Fibroblast of skin of scalp (primary cell): ENCODE measurements at regions not wholly inside any gene's neighbourhood (a gene's known extent, or its start where the extent isn't known, plus 50 kb on each side); places are given as distances from the start of the nearest gene placed in this dataset.

ENCODE experiments used
- DNase-seq: peaks from one replicate; pipeline ENCODE4 v3.0.0-alpha.2; 2013

DNA sequence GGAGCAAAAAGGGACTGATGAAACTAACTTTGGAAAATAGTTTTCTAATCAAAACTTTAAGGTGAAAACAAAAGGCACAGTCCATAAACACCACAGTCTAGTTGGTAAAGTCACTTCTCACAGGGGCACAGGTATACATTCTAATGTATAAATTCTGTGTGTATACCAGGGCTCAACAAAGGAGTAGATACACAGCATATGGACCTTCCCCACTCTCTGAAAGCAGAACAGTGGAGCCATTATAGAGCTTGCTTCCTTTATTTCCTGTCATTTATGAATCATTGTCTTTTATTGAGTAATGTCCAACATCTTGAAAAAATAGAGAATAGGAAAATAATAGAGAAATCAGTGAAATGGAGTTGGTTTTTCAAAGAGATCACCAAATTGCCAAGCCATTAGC is 746.5 kb upstream of the CHRM3 start:
- DNase-seq = no peak

DNA sequence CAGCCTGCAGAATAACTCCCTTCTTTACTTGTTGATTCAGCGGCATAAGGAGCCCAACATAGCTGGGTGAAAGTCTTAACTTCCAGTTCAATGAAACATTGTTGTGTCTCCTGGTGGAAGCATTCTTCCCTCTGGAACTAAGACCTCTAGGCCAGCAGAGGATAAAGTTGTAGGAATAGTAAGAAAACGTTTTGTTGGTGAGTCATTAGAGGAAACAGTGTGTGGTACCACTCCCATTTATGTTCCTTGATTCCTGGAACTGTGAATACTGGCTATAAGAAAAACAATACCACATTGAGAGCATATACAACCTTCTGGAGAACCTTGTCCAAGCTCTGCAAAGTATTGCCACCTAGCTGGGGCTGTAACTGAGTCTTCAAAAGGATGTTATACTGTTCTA is 737.4 kb upstream of the ZP4 start:
- DNase-seq = peak; percentile 34

DNA sequence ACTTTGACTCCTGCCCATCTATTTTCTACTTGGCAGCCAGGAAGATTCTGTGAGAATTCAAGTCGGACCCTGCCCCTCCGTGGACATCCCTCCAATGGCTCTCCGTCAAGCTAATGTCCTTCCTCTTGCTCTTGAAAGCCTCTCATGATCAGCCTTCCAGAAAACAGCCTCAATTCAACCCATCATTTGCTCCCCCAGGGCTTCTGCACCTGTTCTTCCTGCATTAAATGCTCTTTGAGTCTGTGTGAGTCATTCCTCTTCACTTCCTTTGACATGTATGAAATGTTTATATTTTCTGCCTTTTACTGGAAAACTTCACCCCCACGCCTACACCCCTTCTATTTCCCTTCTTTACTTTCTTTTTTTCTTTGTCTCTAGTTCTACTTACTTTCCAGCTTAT is 734.1 kb upstream of the ZP4 start:
- no peak for DNase-seq

DNA sequence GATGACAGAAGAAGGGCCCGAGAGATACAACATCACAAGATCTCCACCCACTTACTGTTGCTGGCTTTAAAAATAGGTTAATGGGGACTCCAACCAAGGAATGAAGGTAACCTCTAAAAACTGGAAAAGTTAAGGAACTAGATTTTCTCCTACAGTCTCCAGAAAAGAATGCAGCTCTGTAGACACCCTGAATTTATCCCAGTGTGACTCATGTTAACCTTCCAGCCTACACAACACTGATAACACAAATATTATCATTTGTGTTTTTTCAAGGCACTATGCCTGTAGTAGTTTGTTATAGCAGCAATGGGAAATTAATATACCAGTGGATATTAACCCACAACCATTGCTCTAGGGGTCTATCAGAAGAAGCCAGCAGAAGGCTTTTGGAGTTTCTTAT is 730.7 kb upstream of the ZP4 start:
- no peak for DNase-seq

DNA sequence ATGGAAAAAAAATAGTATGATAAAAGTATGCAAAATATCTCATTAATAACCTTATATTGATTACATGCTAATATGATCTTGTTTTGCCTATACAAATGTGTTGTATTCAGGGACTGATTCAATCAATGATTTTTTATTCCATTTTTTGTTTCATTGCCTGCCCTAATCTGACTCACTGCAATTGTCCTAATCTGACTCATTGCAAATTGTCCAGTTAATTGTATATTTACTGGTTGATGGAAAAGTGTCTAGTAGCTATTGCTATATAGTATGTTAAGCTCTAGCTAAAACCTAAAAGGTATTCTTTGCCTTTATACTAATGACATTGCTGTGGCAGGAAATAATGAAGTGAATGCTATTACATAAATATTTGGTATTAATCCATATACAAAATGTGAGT is 728.9 kb upstream of the ZP4 start:
- DNase-seq = no peak

DNA sequence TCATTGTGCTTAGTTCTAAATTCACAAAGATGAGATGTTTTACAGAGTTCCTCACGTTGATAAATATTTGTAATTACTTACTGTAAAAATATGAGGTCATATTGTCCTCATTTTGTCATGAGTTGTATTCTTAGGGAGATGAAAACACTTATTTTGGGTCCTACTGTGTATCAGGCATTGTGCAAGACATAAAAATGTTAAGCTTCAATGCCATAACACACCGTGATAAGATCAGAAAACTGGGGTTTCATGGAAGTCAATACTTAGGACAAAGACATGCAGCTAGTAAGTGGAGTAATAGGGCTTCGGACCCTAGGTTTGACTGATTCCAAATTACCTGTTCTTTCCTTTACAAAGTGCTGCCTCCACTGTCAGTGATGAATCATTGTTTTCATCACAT is 720.7 kb upstream of the ZP4 start:
- DNase-seq = no peak

DNA sequence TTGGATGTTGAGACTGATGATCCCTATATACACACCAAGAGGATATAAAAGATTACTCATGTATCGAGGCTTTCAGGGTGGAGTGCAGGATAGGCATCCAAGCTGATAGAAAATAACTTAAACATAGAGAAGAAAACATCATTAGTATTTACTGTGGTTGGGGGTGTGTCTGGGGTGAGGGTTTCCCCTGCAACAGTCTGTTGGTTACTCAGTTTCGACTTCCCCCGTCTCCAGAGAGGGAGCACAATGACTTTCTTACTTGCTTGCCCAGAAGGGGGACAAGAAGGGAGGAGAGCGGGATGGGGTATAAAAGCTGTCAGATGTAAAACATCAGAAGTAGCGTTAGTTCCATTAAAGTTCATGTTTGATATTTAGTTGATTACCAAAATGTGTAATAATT is 717.4 kb upstream of the ZP4 start:
- DNase-seq = no peak

DNA sequence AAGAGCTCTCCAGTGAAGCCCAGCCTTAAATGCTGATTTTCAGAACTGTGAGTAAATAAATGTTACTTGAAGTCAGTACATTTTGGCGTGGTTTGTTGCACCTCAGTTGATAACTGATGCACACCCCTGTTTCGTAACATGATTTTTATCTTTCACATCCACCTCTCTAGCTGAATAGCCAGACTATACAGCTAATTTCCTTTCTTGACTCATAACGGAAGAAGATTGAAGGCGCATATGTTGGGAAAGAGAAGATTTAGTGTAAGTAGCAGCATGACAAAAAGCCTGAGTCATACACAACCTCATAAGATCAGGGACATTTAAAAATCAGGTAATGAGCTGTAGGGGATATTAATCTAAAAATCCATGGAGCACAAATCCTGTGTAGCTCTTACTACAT is 716.2 kb upstream of the ZP4 start:
- DNase-seq = peak; percentile 6

DNA sequence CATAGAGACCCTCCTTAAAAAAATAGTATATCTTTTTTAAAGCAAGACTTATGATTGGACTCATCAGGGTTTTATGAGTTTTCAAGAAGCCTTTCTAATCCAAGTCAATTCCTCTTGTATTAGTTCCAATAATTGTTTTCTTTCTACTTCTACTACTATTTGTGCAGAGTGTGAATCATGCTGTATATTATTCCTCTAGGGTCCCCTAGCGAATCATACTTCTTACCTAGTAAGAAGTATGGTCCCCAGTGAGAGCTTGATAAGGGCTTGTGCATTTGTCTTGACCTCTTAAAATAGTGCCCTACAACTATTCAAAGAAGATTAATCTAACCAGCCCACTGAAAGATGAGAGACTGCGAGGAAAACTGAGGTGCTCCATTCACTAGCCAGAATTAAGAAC is 715.7 kb upstream of the ZP4 start:
- no peak for DNase-seq

DNA sequence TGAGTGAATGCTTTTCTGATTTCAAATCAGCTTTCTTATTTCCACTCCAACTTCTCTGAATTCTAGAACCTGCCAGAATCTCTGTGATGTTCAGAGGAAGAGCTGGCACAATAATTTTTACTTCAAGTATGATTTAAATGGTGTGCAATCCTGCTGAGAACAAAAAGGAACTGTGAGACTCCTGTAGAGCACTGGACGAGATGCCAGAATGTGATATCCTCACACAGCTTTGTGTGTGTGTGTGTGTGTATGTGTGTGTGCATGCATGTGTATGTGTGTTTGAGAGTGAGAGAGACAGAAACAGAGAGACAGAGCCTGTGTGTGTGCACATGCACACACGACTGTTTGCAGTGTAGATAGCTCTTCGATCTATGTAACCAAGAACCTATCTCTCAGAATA is 713.6 kb upstream of the ZP4 start:
- DNase-seq = no peak

DNA sequence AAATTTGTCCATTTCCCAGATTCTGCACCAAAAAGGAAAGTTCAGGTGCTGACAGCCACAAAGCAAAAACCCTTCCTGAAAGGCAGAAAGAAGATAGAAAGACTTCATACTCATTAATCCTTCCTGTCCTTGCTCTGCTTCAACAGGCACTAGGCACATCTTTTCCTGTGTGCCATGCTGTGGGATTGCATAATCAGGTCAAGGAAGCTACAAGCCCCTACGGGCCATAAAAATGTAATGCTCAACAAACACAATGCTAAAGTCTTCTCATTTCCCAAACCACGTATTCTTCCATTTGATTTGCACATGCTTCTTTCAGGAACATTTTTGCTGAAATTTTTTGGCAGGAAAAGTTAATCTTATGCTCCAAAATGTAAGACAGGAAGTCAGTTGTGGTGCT is 710.9 kb upstream of the ZP4 start:
- DNase-seq = peak; percentile 5

DNA sequence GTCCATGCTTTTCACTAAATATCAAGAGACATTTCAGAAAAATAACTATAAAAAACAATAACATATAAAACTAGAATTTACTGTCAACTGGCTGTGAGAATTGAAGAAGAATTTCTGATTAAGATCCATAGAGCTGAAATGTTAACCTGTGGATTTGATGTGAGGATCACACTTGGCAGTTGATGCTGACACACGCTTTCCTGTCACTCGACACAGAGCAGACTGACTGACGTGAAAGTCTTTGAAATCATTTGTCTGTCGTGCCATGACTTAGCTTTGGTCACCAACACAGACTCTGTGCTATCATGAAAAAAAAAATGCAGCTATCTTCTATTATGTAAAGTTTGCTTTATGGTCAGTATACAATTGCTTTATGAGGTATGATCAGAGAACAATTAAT is 706.0 kb upstream of the ZP4 start:
- DNase-seq = no peak

DNA sequence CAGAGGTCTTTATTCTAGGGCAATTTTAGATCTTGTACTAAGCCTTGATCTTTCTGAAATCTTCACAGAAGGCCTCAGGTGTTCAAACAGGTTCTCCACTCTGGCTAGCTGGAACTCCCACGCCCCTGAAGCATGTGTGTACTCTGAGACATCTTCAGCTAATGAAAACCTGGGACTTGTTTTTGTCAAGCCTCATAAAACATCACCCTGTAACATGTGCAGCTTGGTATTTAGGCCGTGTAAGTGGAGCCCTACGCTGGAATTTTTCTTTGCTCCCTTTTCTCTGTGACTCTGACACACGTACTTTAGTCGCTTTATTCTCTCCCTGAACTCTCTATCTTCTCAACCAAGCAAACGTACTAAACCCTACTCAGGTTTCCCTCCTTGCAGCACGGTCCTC is 701.9 kb upstream of the ZP4 start:
- DNase-seq = no peak

DNA sequence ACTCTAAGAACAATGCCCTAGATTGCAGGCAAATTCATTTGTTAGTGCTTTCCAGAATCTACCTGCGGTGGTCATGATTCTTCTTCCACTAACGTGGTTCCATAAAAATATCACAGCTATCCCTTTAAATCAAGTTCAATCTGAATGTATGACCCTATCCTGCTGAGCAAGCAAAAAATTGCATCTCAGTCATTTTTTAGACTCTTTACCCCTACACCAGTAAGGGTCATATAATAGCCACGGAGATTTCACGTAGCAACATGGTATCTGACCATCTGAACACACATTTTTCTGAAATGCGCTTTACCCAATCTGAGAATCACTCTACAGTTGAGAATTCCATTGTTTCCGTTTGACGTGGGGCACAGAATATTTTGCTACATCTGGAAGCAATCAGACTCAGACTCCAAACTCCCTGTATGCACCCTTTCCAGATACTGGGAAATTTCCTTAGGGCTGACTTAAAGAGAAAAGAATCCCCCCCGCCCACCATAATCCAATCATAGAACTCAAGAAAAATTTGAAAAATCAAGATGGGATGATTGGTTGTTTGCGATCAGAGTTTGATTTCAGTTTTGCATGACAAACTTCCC is 699.2 kb upstream of the ZP4 start:
- peak; percentile 95 for DNase-seq

DNA sequence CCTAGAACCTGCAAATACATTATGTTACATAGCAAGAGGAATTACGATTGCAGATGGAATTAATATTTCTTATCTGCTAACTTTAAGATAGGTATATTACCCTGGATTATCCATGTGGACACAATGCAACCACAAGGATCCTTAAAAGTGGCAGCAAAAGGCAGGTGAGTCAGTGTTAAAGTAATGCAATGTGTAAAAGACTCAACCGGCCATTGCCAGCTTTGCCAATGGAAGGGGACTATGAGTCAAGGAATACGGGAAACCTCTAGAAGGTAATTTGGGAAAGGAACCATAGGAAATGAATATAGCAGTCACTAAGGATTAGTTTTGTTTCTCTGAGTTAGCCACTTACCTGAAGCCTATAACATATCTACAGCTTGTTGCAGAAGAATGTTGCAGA is 692.1 kb upstream of the ZP4 start:
- no peak for DNase-seq

DNA sequence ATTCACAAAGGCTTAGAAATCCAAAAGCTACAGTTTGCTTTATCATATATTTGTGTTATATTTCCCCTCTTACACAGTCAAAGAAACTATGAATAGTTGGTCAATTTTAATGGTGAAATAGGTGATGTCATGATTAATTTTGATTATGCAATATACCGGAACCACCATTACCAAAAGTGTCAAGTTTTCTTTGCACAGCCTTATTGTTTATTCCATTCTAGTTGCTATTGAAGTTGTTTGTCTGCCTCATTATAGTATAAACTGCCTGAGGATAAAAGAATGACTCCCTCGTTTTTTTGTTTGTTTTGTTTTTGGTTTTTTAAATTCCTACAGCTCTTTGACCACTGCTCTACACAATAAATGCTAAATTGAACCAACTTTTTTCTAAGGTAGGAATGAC is 690.6 kb upstream of the ZP4 start:
- DNase-seq = no peak

DNA sequence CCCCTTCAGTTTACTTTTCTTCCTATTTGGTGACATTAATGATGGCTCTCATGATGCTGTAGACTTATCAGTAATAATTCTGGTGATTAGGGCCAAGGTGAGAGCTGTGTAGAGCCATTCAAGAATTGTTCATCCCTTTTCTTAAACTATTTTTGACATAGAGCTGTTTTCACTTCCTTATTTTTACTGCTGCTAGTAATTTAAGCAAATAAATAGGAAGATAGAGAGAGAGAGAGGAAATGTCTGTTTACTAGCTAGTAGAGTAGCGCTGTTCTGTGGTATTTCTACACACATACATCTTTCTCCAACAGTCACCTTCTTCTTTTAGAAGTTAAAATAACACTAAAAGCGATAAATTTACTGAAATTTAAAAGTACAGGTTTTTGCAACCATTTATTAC is 678.0 kb upstream of the ZP4 start:
- no peak for DNase-seq

DNA sequence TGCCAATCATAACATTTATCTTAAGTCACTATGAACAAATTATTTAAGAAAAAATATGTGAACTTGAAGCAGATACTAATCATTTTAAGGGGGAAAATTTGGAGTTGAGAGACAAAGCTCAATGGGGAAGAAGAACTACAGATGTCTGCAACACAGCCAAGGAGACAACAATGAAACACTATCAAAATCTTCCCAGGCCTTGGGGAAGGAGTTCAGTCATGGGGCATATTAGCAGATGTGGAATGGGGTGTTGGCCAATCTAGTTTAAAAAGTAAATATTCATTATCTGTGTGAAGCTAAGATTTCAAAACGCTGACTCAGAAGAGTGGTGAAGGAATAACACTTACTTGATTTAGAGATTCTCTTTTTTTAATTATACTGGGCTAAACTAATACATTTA is 671.6 kb upstream of the ZP4 start:
- DNase-seq = peak; percentile 25

DNA sequence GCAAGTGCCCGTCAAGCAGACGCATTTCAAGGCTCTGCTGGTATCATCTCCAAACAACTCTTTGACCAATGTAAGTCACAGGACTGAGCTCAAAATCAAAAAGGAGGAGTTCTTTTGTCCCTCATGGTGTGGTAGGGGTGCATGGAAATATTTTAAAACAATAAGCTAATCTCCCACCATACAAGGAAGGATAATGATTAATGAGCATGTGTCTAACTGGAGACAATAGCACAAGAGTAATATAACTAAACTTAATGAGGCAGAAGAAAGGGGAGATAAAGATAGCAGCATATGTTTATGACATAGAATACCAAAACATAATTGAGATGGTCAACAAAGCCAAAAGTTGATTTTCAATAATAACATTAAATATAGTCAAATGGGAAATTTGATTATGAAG is 668.0 kb upstream of the ZP4 start:
- no peak for DNase-seq

DNA sequence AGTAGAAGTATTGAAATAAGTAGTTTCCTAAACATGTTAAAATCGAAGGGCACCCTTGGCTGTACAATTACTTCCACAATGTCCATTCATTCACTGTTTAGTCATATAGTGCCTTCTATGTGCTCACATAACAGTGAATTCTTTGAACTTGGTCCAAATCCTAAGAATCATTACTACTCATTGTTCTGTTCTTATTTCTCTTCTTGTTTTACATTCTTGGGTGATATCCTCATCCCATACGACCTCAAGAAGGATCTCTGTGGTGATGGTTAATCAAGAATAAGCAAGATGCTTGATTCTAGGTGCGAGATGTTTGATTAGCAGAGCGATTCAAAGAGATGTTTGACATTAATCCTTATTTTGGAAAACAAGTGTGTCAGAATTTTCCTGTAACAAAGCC is 667.4 kb upstream of the ZP4 start:
- peak; percentile 55 for DNase-seq

DNA sequence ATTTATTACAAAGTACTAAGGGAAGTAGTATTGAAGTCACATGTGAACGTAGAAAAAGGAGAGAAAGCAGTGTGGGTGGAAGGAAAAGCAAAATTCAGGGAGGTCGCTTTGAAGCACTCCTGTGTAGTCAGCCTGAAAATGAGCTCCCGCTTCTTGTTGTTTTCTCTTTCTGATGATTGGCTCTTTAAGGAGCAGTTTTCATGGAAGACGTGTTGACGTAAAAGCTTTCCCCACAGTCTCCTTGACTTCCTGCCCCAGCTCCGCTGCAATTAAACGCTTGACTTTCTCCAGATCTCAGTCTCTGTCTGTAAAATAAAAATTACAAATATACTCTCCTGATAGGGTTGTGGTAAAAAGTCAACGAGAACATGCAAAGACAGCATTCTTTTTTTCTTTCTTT is 661.5 kb upstream of the ZP4 start:
- no peak for DNase-seq

DNA sequence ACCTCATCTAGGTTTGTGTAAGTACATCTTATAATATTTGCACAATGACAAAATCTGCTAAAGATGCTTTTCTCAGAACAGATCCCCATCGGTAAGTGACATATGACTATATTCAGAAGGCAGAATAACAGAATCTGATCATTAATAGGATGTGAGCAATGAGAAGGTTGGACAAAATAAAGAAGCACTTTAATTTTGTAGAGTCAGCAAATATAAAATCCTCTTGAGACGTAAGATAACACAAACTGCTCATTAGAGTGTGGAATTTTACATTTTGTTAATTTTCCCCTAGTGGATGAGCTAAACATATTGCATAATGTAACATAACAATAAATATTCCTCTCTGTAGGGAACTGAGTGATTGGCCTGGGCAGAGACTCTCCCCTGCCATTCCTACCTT is 658.4 kb upstream of the ZP4 start:
- DNase-seq = no peak

DNA sequence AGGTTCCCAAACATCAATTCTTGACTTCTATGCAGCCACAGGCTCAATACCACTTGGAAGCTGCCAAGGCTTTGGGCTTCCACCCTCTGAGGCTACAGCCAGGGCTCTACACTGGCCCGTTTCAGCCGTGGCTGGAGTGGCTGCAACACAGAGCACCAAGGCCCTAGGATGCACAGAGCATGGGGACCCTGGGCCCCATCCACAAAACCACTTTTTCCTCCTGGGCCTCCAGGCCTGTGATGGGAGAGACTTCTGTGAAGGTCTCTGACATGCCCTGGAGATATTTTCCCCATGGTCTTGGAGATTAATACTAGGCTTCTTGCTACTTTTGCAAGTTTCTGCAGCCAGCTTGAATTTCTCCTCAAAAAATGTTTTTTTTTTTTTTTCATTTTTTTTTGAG is 655.4 kb upstream of the ZP4 start:
- DNase-seq = no peak

DNA sequence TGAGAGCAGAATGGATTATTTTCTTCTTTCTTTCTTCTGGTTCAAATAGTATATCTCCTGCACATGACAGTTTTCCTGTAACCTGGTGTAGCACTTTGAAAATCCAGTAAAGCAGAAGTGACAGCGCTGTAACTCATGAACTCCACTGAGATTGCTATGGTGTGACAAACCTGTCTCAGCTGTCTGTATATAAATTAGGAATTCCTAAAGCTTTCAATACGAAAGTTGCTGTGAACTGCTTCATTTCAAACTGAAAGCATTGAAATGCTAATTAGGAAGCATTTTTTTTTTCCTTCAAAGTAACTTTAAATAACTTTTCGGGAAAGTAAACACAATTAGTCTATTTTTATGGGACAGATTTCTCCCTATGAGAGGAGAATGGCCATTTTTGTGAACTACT is 646.9 kb upstream of the ZP4 start:
- DNase-seq = no peak

DNA sequence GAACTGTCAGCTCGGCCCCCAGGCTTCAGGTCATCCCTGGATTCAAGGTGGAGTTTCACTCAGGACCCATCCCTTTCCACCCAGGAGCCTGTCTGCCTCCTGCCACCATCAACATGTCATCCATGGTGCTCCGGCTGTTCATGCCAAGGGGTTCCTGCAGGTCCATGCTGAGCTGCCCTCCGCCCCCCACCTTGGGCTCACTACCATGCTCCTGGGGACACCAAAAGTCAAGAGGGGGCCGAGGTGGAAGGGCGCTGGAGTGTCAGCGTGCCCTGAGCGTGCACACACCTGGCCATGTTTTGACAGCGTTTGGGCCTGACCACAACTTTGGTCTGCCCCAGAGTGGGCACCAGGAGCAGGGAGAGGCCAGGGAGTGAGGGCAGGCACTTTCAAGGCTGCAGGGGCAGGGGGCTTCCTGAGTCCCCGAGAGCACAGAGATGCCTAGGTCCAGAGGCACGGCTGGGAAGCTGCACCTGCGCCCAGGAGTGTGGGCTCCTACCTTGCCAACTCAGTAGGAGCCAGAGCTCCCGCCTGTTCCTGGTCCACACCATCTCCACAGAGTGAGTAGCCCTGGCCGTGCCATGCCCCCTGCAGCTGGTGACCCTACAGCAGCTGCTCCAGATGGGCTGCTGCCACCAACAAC is 639.6 kb upstream of the ZP4 start:
- DNase-seq = no peak
